ENCODE measurements at regions not wholly inside any gene's neighbourhood (a gene's known extent, or its start where the extent isn't known, plus 50 kb on each side); places are given as distances from the start of the nearest gene placed in this dataset.
"Not testable (repeated sequence)": the region's sequence is repeated elsewhere in the genome, so short reads cannot be mapped to it uniquely, and the experiment has no call there.

- no peak for DNase-seq (ENCODE audit: low read depth, low spot score)
Measured at GRCh38 chr3:78253860-78254259, 1214.0 kb downstream of the ROBO2 start.

- no peak for DNase-seq (ENCODE audit: low read depth, low spot score)
Measured at GRCh38 chr3:78255403-78255802, 1215.5 kb downstream of the ROBO2 start.

GRCh38 chr3:78256123-78256522 is 1216.2 kb downstream of the ROBO2 start:
- DNase-seq (ENCODE audit: low read depth, low spot score), result no peak

GRCh38 chr3:78257951-78258530 is 1218.1 kb downstream of the ROBO2 start:
- no peak for DNase-seq (ENCODE audit: low read depth, low spot score)

GRCh38 chr3:78258798-78259197 is 1218.9 kb downstream of the ROBO2 start:
- DNase-seq (ENCODE audit: low read depth, low spot score), result no peak

- no peak for DNase-seq (ENCODE audit: low read depth, low spot score)
Measured at GRCh38 chr3:78260388-78260787, 1220.5 kb downstream of the ROBO2 start.

- not testable (repeated sequence) for DNase-seq (ENCODE audit: low read depth, low spot score)
Measured at GRCh38 chr3:78266550-78266949, 1226.7 kb downstream of the ROBO2 start.

GRCh38 chr3:78267235-78267634 is 1227.3 kb downstream of the ROBO2 start:
- DNase-seq (ENCODE audit: low read depth, low spot score), result no peak

- DNase-seq (ENCODE audit: low read depth, low spot score), result no peak
Measured at GRCh38 chr3:78268087-78268486, 1228.2 kb downstream of the ROBO2 start.

GRCh38 chr3:78268716-78269668 is 1229.1 kb downstream of the ROBO2 start:
- DNase-seq (ENCODE audit: low read depth, low spot score), result no peak

- no peak for DNase-seq (ENCODE audit: low read depth, low spot score)
Measured at GRCh38 chr3:78273326-78273725, 1233.4 kb downstream of the ROBO2 start.

GRCh38 chr3:78274475-78275065 is 1234.7 kb downstream of the ROBO2 start:
- DNase-seq (ENCODE audit: low read depth, low spot score), result no peak

GRCh38 chr3:78275420-78275852 is 1235.5 kb downstream of the ROBO2 start:
- no peak for DNase-seq (ENCODE audit: low read depth, low spot score)

GRCh38 chr3:78277220-78277619 is 1237.3 kb downstream of the ROBO2 start:
- no peak for DNase-seq (ENCODE audit: low read depth, low spot score)

- peak; percentile 5 for DNase-seq (ENCODE audit: low read depth, low spot score)
Measured at GRCh38 chr3:78277801-78278200, 1237.9 kb downstream of the ROBO2 start.

GRCh38 chr3:78279091-78279490 is 1239.2 kb downstream of the ROBO2 start:
- DNase-seq (ENCODE audit: low read depth, low spot score), result no peak

- no peak for DNase-seq (ENCODE audit: low read depth, low spot score)
Measured at GRCh38 chr3:78281381-78281780, 1241.5 kb downstream of the ROBO2 start.

- no peak for DNase-seq (ENCODE audit: low read depth, low spot score)
Measured at GRCh38 chr3:78283994-78284393, 1244.1 kb downstream of the ROBO2 start.

GRCh38 chr3:78285032-78285728 is 1245.3 kb downstream of the ROBO2 start:
- no peak for DNase-seq (ENCODE audit: low read depth, low spot score)

GRCh38 chr3:78287085-78287484 is 1247.2 kb downstream of the ROBO2 start:
- DNase-seq (ENCODE audit: low read depth, low spot score), result no peak

- DNase-seq (ENCODE audit: low read depth, low spot score), result no peak
Measured at GRCh38 chr3:78293284-78293683, 1253.4 kb downstream of the ROBO2 start.

GRCh38 chr3:78304115-78304514 is 1264.2 kb downstream of the ROBO2 start:
- DNase-seq (ENCODE audit: low read depth, low spot score), result no peak

All from brain pericyte (primary cell).